ENCODE measurements at regions not wholly inside any gene's neighbourhood (a gene's known extent, or its start where the extent isn't known, plus 50 kb on each side); places are given as distances from the start of the nearest gene placed in this dataset.

- TF ChIP-seq CTCF (IDR thresholded peaks at IDR 0.05; ENCODE audit: control extremely low read depth in 1 of 3, insufficient read depth in 1 of 3, low read depth in 1 of 3, low read length in 3 of 3) (no peak), EGR1 (IDR thresholded peaks at IDR 0.05; ENCODE audit: borderline replicate concordance, low read depth, low read length) (no peak), POU5F1 (IDR thresholded peaks at IDR 0.05; ENCODE audit: low read depth, low read length) (no peak), MAFK (IDR thresholded peaks at IDR 0.05; ENCODE audit: low read depth, low read length) (no peak)
Observed at GRCh38 chr12:131363393-131363792, 347.5 kb upstream of the SFSWAP start (continued).

Data from H1 (cell line).